GM13977 (cell line): ENCODE measurements at regions not wholly inside any gene's neighbourhood (a gene's known extent, or its start where the extent isn't known, plus 50 kb on each side); places are given as distances from the start of the nearest gene placed in this dataset.

Experiments used
- DNase-seq: peaks from one replicate; pipeline ENCODE4 v3.0.0; 2012; ENCODE audit warnings: low spot score
- in situ Hi-C: fragments of 300-500 bp; cut with MboI; formaldehyde crosslinking; loops from one replicate; pipeline ENCODE4 v1.12.0; 2022; ENCODE audit warnings: low sequenced_read_pairs, low pct_unique_long_range_greater_than_20kb, mixed read lengths, inconsistent platforms; ENCODE audit not compliant: unreplicated experiment
- TF ChIP-seq, protein P1 (sequence below): IDR thresholded peaks from 2 replicates; pipeline ENCODE4 v1.5.1; 2012; ENCODE audit warnings: mild to moderate bottlenecking, control low read depth; ENCODE audit not compliant: insufficient read depth; ENCODE audit errors: extremely low read depth, missing control alignments

DNA sequence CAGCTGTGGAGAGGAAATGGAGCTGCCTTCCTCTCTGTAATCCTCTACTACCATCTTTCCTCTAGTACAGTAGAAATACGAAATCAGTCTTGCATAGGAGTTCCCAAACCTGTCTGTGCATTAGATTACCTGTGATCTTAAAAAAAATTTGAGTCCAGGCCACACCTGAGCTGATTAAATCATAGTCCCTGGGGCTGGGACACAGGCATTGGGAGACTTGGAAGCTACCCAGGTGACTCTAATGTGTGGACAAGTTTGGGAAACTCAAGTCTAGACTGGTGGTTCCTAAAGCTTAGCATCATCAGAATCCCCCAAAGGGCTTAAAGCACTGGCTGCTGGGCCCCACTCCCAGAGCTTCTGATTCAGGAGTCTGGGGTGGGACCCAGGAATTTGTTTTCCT is 152.7 kb upstream of the GLI3 start:
- in situ Hi-C loops = no loop called here
- DNase-seq = no peak
- TF ChIP-seq, protein P1, sequence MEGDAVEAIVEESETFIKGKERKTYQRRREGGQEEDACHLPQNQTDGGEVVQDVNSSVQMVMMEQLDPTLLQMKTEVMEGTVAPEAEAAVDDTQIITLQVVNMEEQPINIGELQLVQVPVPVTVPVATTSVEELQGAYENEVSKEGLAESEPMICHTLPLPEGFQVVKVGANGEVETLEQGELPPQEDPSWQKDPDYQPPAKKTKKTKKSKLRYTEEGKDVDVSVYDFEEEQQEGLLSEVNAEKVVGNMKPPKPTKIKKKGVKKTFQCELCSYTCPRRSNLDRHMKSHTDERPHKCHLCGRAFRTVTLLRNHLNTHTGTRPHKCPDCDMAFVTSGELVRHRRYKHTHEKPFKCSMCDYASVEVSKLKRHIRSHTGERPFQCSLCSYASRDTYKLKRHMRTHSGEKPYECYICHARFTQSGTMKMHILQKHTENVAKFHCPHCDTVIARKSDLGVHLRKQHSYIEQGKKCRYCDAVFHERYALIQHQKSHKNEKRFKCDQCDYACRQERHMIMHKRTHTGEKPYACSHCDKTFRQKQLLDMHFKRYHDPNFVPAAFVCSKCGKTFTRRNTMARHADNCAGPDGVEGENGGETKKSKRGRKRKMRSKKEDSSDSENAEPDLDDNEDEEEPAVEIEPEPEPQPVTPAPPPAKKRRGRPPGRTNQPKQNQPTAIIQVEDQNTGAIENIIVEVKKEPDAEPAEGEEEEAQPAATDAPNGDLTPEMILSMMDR = no peak

DNA sequence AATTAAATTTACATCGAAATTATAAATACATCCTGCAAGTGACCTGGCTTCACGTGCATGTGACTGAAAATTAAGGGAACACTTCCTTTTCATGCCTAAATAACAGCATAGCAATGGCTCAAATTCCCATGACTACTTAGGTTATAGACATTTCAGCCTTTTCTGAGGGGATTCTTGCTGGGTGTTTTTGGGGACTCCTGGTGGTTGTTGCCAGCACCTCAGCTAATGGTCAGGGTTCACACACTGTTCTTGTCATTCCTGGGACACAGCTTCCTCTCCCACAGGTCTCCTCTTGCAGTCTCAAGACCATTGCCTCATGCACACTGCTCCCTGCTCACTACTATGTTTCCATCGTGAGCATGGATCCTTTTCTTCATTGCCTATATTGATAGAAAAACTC is 148.9 kb upstream of the GLI3 start:
- TF ChIP-seq, protein P1 = no peak
- in situ Hi-C loops = no loop called here
- DNase-seq = no peak

DNA sequence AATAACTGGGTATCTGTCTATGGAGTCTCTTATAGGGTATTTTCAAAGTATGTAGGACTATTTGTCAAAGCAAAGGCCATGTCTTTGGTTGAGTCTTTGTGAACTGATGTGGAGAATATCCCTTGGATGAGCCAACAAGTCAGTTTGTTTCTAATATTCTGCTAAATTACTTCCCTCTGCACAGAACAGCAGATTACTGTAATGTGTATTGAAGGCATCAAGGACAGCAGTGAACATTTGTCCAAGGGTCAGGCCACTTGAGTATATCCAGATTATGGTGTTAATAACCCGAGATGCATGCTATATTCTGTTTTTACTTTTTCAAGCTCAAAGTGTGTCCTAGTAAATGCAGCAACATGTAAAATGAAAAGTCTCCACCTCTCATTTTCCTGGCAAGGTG is 144.2 kb upstream of the GLI3 start:
- TF ChIP-seq, protein P1 = no peak
- in situ Hi-C loops = no loop called here
- no peak for DNase-seq

DNA sequence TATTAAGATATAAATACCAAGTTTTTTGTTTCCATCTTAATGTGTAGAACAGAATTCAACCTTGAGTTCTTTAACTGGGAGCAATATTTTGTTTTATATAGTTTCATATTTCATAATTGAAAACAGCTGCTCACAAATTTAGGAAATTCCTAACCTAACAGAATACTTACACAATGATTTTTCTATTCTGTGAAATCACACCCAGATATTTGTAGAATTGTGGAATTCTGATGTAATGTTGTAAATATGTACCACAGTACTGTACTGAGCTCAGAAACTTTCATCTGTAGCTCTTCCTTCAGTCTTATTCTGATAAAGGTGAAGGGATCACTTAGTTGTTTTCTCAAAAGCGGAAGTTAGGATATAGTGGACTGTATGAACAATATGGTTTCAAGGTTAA is 143.4 kb upstream of the GLI3 start:
- TF ChIP-seq, protein P1 = no peak
- no peak for DNase-seq
- in situ Hi-C loops = no loop called here

DNA sequence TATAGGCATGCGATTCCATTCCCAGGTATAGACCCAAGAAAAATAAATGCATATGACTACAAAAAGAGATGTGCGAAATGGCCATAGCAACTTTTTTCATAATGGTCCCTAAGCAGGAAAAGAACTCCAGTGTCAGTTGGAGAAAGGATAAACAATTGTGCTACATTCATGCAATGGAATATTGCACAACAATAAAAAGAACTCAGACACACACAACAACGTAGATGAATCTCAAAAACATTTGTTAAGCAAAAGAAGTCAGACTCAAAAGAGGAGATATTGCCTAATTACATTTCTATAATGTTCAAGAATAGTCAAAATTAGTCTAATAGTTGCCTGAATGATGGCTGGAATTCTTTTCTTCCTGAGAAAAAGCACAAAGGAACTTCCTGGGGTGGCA is 141.1 kb upstream of the GLI3 start:
- TF ChIP-seq, protein P1 = no peak
- in situ Hi-C loops = no loop called here
- no peak for DNase-seq

DNA sequence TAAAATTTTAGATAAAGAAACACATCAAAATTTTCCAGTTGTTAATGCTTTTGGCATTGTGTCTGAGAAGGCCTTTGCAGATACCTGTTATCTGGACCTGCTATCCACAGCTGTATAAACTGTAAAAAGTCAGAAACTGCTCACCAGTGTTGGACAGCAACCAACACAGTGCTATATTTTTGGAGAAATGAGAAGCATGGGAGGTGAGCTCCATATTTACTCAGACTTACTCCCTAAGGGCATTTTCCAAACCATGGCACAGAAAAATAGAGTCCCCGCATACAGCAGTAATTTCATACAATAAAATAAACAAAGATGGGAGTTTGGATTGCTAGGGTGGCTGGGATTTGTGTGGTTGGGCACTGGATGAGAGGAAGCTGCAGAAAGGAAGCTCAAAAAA is 136.3 kb upstream of the GLI3 start:
- in situ Hi-C loops = no loop called here
- DNase-seq = no peak

DNA sequence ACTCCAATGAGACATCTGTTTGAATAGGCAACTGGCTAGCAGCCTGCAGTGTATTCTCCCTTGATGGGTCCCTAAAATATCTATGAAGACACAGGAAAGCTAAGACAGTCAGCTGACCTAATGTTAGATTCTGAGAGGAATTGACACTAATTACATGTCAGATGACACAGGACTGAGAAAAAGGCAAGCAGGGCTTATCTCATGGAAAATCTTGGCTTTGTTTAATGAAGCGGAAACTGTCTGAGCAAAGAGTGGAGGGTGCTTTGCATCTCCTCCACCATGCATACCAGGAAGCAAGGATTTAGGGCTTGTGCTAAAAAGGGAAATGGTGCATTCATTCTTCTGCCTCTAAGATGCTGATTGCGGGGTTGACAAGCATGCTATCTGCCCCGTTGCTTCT is 135.5 kb upstream of the GLI3 start:
- in situ Hi-C loops = no loop called here
- TF ChIP-seq, protein P1 = no peak
- no peak for DNase-seq

More for the DNA sequence above, 136.3 kb upstream of the GLI3 start:
- TF ChIP-seq, protein P1 = no peak
